ENCODE measurements at regions not wholly inside any gene's neighbourhood (a gene's known extent, or its start where the extent isn't known, plus 50 kb on each side); places are given as distances from the start of the nearest gene placed in this dataset.

DNA sequence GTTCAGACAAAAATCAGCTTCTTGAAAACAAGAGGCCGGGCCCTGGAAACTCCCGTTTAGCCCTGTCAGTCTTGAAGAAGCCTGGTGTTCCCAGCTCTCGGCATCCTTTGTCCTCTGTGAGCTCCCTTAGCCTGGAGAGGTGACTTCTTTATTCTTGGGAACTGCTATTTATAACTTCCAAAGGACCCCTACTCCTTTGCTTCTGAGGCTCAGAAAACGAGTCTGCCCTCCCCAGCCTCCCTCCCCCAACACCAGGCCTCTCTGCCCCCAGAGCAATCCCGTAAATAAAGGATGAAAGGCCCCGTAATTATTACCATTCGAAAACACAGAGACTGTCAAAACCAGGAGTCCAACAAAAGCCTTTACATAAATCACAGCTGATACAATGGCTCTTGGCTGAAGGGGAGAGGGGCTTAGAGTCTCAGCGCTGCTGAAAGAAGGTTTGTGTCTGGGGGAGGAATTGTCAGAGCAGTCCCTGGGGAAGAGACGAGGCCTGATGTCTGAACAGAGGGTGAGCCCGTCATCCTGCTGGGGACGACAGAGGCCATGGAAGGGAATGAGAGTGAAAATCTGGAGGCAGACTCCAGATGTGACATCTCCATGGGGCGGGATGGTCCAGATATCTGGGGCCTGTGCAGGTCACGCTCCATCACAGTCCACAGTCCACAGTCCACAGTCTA lies 283.0 kb downstream of the MYCN start:
- TF ChIP-seq, protein P1, sequence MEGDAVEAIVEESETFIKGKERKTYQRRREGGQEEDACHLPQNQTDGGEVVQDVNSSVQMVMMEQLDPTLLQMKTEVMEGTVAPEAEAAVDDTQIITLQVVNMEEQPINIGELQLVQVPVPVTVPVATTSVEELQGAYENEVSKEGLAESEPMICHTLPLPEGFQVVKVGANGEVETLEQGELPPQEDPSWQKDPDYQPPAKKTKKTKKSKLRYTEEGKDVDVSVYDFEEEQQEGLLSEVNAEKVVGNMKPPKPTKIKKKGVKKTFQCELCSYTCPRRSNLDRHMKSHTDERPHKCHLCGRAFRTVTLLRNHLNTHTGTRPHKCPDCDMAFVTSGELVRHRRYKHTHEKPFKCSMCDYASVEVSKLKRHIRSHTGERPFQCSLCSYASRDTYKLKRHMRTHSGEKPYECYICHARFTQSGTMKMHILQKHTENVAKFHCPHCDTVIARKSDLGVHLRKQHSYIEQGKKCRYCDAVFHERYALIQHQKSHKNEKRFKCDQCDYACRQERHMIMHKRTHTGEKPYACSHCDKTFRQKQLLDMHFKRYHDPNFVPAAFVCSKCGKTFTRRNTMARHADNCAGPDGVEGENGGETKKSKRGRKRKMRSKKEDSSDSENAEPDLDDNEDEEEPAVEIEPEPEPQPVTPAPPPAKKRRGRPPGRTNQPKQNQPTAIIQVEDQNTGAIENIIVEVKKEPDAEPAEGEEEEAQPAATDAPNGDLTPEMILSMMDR (IDR thresholded peaks at IDR 0.05; ENCODE audit: low read depth, low read length), result no peak
- TF ChIP-seq POLR2A (IDR thresholded peaks at IDR 0.05; ENCODE audit: extremely low read depth, insufficient read length), result no peak

All from NB4 (cell line).